GM19467 (cell line): ENCODE measurements at regions not wholly inside any gene's neighbourhood (a gene's known extent, or its start where the extent isn't known, plus 50 kb on each side); places are given as distances from the start of the nearest gene placed in this dataset.
A peak's percentile ranks its signal among the peaks of the same experiment; 100 is the strongest.

Experiments used
- ATAC-seq: cut with Tn5 transposase; IDR thresholded peaks from one replicate; pipeline ENCODE4 v1.9.1; 2021; ENCODE audit warnings: mild to moderate bottlenecking, moderate library complexity; ENCODE audit not compliant: unreplicated experiment

- no peak for ATAC-seq
Observed at GRCh38 chr13:76461999-76462398, 424.2 kb downstream of the KCTD12 start.

DNA sequence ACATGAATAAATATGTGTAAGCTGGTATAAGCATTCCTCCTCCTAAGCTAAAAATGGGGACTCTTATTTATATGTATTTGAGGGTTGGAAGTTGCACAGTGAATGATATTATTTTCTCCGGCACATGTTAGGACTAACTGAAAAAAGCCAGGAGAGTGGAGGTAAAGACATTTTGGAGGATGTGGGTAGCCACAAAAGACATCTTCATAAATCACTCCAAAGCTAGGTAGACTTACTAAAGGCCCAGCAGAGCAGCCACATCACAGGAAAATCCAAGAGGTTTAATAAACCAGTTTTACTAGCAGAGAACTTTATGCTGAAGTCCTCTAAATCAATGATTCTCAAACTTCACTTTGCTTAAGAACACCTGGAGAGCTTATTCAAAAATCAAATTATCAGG lies 424.7 kb downstream of the KCTD12 start:
- no peak for ATAC-seq

GRCh38 chr13:76459863-76460262 lies 426.3 kb downstream of the KCTD12 start:
- no peak for ATAC-seq

DNA sequence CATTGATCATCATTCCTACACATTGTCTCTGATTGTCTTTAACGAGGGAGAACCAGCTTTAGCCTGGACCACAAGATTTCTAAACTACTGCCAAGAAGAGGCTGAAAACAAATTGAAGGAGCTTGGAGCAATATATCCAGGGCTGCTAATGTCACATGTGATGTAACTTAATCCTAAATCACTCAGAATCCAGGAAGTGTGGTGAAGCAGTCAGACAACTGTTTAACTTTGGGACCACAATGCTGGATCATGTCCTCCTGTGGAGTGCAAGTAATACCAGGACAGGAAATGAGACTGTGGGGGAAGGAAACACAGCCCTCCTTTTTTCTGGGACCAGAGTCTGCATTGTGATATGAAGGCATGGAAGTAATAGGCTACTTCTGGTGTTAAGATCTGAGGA lies 430.2 kb downstream of the KCTD12 start:
- no peak for ATAC-seq

DNA sequence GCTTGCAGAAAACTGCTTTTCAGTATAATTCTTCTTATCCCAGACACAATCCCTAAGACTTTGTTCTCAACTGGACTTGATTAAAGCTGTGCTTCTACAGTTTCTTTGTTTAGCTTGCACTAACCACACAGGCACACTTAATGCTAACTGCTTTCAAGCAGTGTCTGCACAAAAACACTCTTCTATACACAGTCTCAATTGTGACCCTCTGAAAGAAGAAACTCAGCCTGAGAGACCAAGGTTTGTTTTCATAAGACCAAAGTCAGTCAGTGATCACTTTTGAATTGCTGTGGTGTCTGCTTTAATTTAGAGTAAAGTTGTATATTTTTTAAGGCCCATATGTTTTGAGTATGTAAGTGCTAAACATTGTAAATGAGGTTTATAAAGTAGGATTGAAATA lies 431.2 kb downstream of the KCTD12 start:
- ATAC-seq, result no peak

- no peak for ATAC-seq
Observed at GRCh38 chr13:76449716-76450115, 436.5 kb downstream of the KCTD12 start.

DNA sequence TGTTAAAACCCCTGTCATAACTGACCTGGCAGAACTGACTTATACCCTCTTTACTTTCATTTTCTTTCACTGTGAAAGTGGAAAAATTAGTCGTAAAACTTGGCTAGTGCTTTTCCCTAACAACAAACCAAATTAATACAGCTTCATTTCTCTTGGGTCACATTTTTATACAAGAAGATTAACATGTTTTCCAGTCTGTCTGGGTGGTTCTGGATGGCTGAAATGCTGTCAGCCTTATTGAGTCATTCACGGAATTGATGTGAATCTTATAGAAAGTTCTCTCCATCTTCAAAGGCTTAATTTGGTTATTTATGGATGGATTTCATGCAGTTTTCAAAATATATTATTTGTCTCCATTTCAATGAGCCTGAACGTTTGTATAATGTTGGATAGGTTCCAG lies 440.0 kb downstream of the KCTD12 start:
- ATAC-seq, result no peak

GRCh38 chr13:76440568-76440967 lies 445.6 kb downstream of the KCTD12 start:
- peak; percentile 87 for ATAC-seq

- no peak for ATAC-seq
Observed at GRCh38 chr13:76439546-76439945, 446.7 kb downstream of the KCTD12 start.

GRCh38 chr13:76438050-76438449 lies 448.2 kb downstream of the KCTD12 start:
- ATAC-seq, result no peak

- no peak for ATAC-seq
Observed at GRCh38 chr13:76425935-76426334, 460.3 kb downstream of the KCTD12 start.

- no peak for ATAC-seq
Observed at GRCh38 chr13:76421011-76421410, 465.2 kb downstream of the KCTD12 start.

GRCh38 chr13:76418404-76418803 lies 467.8 kb downstream of the KCTD12 start:
- no peak for ATAC-seq

- ATAC-seq, result no peak
Observed at GRCh38 chr13:76414320-76414719, 471.9 kb downstream of the KCTD12 start.

DNA sequence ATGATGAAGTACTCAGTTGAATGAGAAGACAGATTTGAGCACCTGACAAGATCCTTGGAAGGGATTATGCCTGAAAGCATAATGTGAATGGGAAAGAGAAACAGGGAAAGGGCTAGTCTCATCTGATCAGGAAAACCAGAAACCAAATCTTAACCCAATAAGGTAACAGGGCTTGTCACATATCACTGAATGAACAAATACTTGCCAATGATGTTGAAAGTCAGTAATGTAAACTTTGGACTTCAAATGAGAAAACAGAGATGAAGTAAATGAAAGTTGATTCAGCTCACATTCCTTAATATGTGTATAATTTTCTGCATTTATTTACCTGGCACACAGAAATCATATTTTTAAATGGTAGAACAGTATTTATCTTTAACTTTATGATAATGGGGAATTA lies 480.0 kb downstream of the KCTD12 start:
- no peak for ATAC-seq

DNA sequence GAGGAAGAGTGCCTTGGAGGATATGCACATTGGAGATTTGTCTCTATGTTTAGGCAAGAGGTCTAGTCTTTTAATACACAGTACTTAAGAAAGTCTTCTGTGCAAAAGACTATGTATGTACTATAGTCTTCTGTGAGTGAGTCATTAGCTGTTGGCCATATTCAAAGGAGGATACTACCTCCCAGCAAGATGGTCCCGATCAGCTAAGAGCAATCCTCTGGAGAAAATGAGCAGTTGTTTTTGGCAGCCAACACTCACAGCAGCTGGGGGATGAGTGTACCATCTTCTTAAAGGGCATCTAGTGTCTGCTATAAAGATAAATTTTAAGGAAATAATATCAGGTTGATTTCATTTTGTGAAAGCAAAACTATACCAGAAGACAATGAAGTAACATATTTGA lies 487.8 kb downstream of the KCTD12 start:
- no peak for ATAC-seq

- ATAC-seq, result no peak
Observed at GRCh38 chr13:76397413-76397812, 488.8 kb downstream of the KCTD12 start.

DNA sequence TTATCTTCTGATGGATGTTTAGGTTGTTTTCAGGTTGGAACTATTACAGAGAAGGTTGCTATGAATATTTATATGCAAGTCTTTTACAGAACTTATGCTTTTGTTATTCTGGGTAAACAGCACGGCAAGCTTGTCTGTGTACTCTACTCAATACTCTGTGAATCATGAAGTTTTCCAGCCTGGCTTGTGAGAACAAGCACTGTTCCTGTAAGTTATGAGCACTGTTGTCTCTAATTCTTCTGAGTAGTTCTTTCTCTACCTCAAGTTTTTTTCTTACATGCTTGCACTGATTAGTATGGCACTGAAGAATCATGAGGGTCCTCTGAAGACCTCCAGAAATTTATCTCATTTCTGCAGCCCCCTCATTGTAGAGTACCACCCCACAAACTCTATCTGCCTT lies 496.9 kb downstream of the KCTD12 start:
- ATAC-seq, result no peak

DNA sequence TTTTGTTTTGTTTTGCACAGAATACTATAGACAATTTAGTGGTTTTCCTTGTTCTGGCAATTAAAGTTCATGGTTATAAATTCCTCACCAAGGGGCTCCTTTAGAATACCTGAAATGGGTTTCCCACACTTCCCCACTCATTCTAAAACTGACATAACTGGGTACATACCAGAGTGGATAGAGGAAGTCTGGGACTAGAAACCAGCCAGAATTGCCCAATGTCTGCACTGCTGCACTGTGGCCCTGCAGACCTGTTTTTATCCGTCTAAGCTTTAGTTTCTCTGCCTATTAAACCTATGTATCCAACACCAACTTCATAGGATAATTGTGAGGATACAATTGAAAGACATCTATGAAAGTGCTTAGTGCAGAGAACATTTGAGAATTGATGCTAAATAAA lies 498.6 kb downstream of the KCTD12 start:
- ATAC-seq, result no peak

GRCh38 chr13:76386321-76386720 lies 499.9 kb downstream of the KCTD12 start:
- ATAC-seq, result no peak

DNA sequence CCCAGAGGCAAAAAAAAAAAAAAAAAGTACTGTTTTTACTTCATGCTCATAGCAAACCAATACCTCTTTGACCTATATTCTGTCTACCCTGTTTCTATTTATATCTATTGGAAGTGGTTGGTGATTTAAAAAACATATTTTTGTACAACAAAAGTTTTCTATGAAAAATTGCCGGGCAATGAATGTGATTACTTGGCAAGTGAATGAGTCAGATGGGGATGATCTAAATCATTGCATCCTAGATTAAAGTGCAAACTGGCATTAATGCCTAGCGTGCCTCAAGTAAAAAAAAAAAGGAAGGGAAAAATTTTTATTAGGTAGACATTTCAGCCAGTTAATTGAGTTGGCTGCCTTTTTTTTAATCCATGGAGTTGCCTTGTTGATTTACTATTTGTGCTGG lies 500.6 kb downstream of the KCTD12 start:
- no peak for ATAC-seq

GRCh38 chr13:76383676-76384461 lies 502.3 kb downstream of the KCTD12 start:
- ATAC-seq, result no peak

DNA sequence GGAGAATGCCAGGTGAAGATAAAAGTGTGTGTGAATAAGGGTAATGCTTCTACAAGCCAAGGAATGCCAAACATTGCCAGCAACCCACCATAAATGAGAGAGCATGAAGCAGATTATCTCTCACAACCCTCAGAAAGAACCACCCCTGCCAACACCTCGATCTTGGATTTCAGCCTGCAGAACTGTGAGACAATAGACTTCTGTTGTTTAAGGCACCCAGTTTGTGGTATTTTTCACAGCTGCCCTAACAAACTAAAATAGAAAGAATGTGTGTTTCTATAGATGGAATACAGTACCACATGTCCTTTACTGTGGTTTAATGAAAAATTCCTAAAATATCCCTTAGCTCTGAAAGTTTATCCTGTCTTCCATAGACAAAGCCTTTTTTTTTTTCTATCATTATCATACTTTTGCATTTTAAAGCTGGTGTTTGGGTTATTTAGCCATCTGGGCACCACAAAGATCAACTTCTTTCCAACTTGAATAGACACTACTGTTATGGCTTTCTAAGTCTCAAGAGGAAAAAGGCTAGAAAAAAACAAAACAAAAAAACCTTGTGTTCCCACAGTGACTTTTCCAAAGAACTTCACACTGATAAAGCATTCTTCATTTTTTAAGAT lies 505.6 kb downstream of the KCTD12 start:
- ATAC-seq, result no peak
